PC-9 (cell line): ENCODE measurements at regions not wholly inside any gene's neighbourhood (a gene's known extent, or its start where the extent isn't known, plus 50 kb on each side); places are given as distances from the start of the nearest gene placed in this dataset.

Source experiments
- BruUV-seq: library from RNA; stranded (reverse); fragments of 400-500 nt; replicated peaks from 2 replicates; lab custom pipeline; 2021; lab: Mats Ljungman, UMichigan
- CTCF ChIA-PET: fragments of 300-600 bp; sonication (Branson Sonifier 250); formaldehyde crosslinking; loops from one replicate; lab custom pipeline; 2022; ENCODE audit warnings: antibody characterized with exemption; lab: Charles Lee
- POLR2A ChIA-PET: fragments of 300-600 bp; sonication (Branson Sonifier 250); formaldehyde crosslinking; loops from one replicate; lab custom pipeline; 2022; ENCODE audit warnings: antibody characterized with exemption; ENCODE audit not compliant: unreplicated experiment; lab: Charles Lee
- DNase-seq, 2 experiments: peaks; one replicate each; pipeline versions ENCODE4 v3.0.0 to v3.0.0-alpha.2; 2015 to 2022; ENCODE audit warnings: mixed read lengths in 1 of 2
- H2AFZ ChIP-seq: fragments of 200-600 bp; sonication (generic); 2 replicates; pipeline ENCODE4 v1.8.1; 2017; ENCODE audit warnings: antibody characterized with exemption
- H3F3A ChIP-seq: fragments of 200-600 bp; sonication (generic); 2 replicates; pipeline ENCODE4 v1.8.1; 2017; ENCODE audit warnings: antibody characterized with exemption, mild to moderate bottlenecking, low read depth; ENCODE audit not compliant: insufficient read depth
- H3K27ac ChIP-seq: fragments of 200-600 bp; sonication (generic); 2 replicates; pipeline ENCODE4 v1.6.1; 2016; ENCODE audit warnings: mixed run types
- H3K27me3 ChIP-seq: fragments of 200-600 bp; sonication (generic); 2 replicates; pipeline ENCODE4 v1.6.1; 2016; ENCODE audit warnings: low read depth, mixed run types; ENCODE audit not compliant: insufficient read depth
- H3K36me3 ChIP-seq: fragments of 200-600 bp; sonication (generic); 2 replicates; pipeline ENCODE4 v1.6.1; 2016; ENCODE audit warnings: low read depth, mixed run types
- H3K4me1 ChIP-seq: fragments of 200-600 bp; sonication (generic); replicated peaks from 2 replicates; pipeline ENCODE4 v1.6.1; 2016; ENCODE audit warnings: mixed run types; ENCODE audit not compliant: insufficient read depth
- H3K4me2 ChIP-seq: fragments of 200-600 bp; sonication (generic); 2 replicates; pipeline ENCODE4 v1.6.1; 2017; ENCODE audit warnings: mixed run types
- H3K4me3 ChIP-seq: fragments of 200-600 bp; sonication (generic); 2 replicates; pipeline ENCODE4 v1.6.1; 2016; ENCODE audit warnings: mixed run types
- H3K79me2 ChIP-seq: fragments of 200-600 bp; sonication (generic); 2 replicates; pipeline ENCODE4 v1.6.1; 2017; ENCODE audit warnings: low read depth, mixed run types
- H3K9me2 ChIP-seq: fragments of 200-600 bp; sonication (generic); 2 replicates; pipeline ENCODE4 v1.8.1; 2017; ENCODE audit warnings: mild to moderate bottlenecking; ENCODE audit not compliant: insufficient read depth
- H3K9me3 ChIP-seq: fragments of 200-600 bp; sonication (generic); 2 replicates; pipeline ENCODE4 v1.8.1; 2016; ENCODE audit warnings: low read depth; ENCODE audit not compliant: insufficient read depth
- H4K20me1 ChIP-seq: fragments of 200-600 bp; sonication (generic); 2 replicates; pipeline ENCODE4 v1.8.1; 2017; ENCODE audit not compliant: insufficient read depth
- CTCF ChIP-seq: fragments of 200-600 bp; sonication (generic); conservative IDR thresholded peaks from 2 replicates; pipeline ENCODE4 v1.6.1; 2017; ENCODE audit warnings: mixed run types, antibody characterized with exemption, mild to moderate bottlenecking, moderate library complexity
- EZH2 ChIP-seq: fragments of 200-600 bp; sonication (generic); IDR thresholded peaks from 2 replicates; pipeline ENCODE4 v1.8.0; 2017; ENCODE audit warnings: antibody characterized with exemption, low read depth
- intact Hi-C: fragments of 100-400 bp; cut with micrococcal nuclease; formaldehyde crosslinking; loops from one replicate; pipeline ENCODE4 v1.10.0; 2022; ENCODE audit not compliant: unreplicated experiment

- Histone ChIP-seq H3K27me3 (no peaks in the 10 kb centered on the region), H3K9me3 (no peaks in the 10 kb centered on the region), H3K27ac (no peak overlapping the region), H3K79me2 (no peaks in the 10 kb centered on the region), H4K20me1 (no peaks in the 10 kb centered on the region), H2AFZ (no peak overlapping the region), H3K36me3 (no peaks in the 10 kb centered on the region), H3K4me1 (no peaks in the 10 kb centered on the region), H3K4me2 (no peak overlapping the region), H3K9me2 (no peaks in the 10 kb centered on the region), H3F3A (no peaks in the 10 kb centered on the region), H3K4me3 (no peak overlapping the region)
- BruUV-seq: no TSS peak
- ChIA-PET CTCF (interaction anchor here (0.6 kb wide), 1 partner anchor 147 kb away, joined by 3 read pairs; no protein-coding TSS in a partner anchor), POLR2A (no interaction called here)
- no peak for DNase-seq
- intact Hi-C loops: no loop called here
- TF ChIP-seq CTCF (no peak), EZH2 (no peak)
Measured at GRCh38 chrX:4118666-4119530, 405.4 kb upstream of the PRKX start.

- intact Hi-C loops: no loop called here
- H3F3A ChIP-seq: no peaks in the 10 kb centered on the region
- no peak for DNase-seq
- no peak overlapping the region for H3K27ac ChIP-seq
- no peak overlapping the region for H3K4me3 ChIP-seq
- no peaks in the 10 kb centered on the region for H3K9me3 ChIP-seq
- H3K9me2 ChIP-seq: no peaks in the 10 kb centered on the region
- TF ChIP-seq CTCF (0 out of 2 replicates have a peak, but pooled peaks have one; percentile 28), EZH2 (no peak)
- H3K79me2 ChIP-seq: no peaks in the 10 kb centered on the region
- no peak overlapping the region for H3K4me2 ChIP-seq
- POLR2A ChIA-PET: no interaction called here
- H2AFZ ChIP-seq: no peak overlapping the region
- BruUV-seq: no TSS peak
- no peaks in the 10 kb centered on the region for H3K36me3 ChIP-seq
- no peaks in the 10 kb centered on the region for H4K20me1 ChIP-seq
- H3K27me3 ChIP-seq: no peaks in the 10 kb centered on the region
- CTCF ChIA-PET: no interaction called here
- H3K4me1 ChIP-seq: no peaks in the 10 kb centered on the region; the same call in 1 of the 2 replicates
Measured at GRCh38 chrX:4110964-4111363, 397.5 kb upstream of the PRKX start.

GRCh38 chrX:4094926-4095325 is 381.5 kb upstream of the PRKX start:
- H2AFZ ChIP-seq: no peak overlapping the region
- H3K9me2 ChIP-seq: no peaks in the 10 kb centered on the region
- H3K36me3 ChIP-seq: no peaks in the 10 kb centered on the region
- H4K20me1 ChIP-seq: no peaks in the 10 kb centered on the region
- H3K27ac ChIP-seq: no peak overlapping the region
- POLR2A ChIA-PET: no interaction called here
- no peaks in the 10 kb centered on the region for H3K9me3 ChIP-seq
- H3K4me1 ChIP-seq: no peaks in the 10 kb centered on the region
- no peak for DNase-seq
- BruUV-seq: no TSS peak
- CTCF ChIA-PET: no interaction called here
- H3F3A ChIP-seq: no peaks in the 10 kb centered on the region
- H3K4me2 ChIP-seq: no peak overlapping the region
- no peaks in the 10 kb centered on the region for H3K79me2 ChIP-seq
- H3K27me3 ChIP-seq: no peaks in the 10 kb centered on the region
- intact Hi-C loops: no loop called here
- no peak overlapping the region for H3K4me3 ChIP-seq
- TF ChIP-seq EZH2: no peak
- no peak for TF ChIP-seq CTCF
